H9 (cell line): ENCODE measurements at regions not wholly inside any gene's neighbourhood (a gene's known extent, or its start where the extent isn't known, plus 50 kb on each side); places are given as distances from the start of the nearest gene placed in this dataset.

ENCODE experiments used
- DNase-seq: peaks from one replicate; pipeline ENCODE4 v3.0.0-alpha.2; 2017
- H2AFZ ChIP-seq: one replicate; pipeline ENCODE4 v1.6.1; 2013; ENCODE audit warnings: mild to moderate bottlenecking, low read length, control low read depth, moderate library complexity
- H2AK5ac ChIP-seq: 2 replicates; pipeline ENCODE4 v1.6.1; 2013; ENCODE audit warnings: low read length, control low read depth, mixed read lengths; ENCODE audit not compliant: insufficient read length
- H2BK120ac ChIP-seq: one replicate; pipeline ENCODE4 v1.6.1; 2013; ENCODE audit warnings: low read depth, mild to moderate bottlenecking, low read length, control low read depth, inconsistent platforms; ENCODE audit not compliant: poor library complexity, severe bottlenecking
- H2BK12ac ChIP-seq: 2 replicates; pipeline ENCODE4 v1.6.1; 2013; ENCODE audit warnings: low read length, control low read depth, mixed read lengths, low read depth; ENCODE audit not compliant: insufficient read length
- H2BK15ac ChIP-seq: 2 replicates; pipeline ENCODE4 v1.6.1; 2013; ENCODE audit warnings: low read depth, low read length, control low read depth
- H2BK20ac ChIP-seq: one replicate; pipeline ENCODE4 v1.6.1; 2013; ENCODE audit warnings: low read depth, mild to moderate bottlenecking, low read length, control low read depth, inconsistent platforms; ENCODE audit not compliant: poor library complexity, severe bottlenecking
- H2BK5ac ChIP-seq: 2 replicates; pipeline ENCODE4 v1.6.1; 2013; ENCODE audit warnings: low read length, control low read depth, mixed read lengths; ENCODE audit not compliant: insufficient read length
- H3K14ac ChIP-seq: 2 replicates; pipeline ENCODE4 v1.6.1; 2013; ENCODE audit warnings: low read length, control low read depth; ENCODE audit not compliant: insufficient read depth
- H3K18ac ChIP-seq: 2 replicates; pipeline ENCODE4 v1.6.1; 2013; ENCODE audit warnings: low read depth, mild to moderate bottlenecking, mixed read lengths, low read length, control low read depth; ENCODE audit not compliant: insufficient read length
- H3K23ac ChIP-seq: 2 replicates; pipeline ENCODE4 v1.6.1; 2013; ENCODE audit warnings: low read length, control low read depth, mixed read lengths, low read depth; ENCODE audit not compliant: insufficient read length
- H3K23me2 ChIP-seq: 2 replicates; pipeline ENCODE4 v1.6.1; 2013; ENCODE audit warnings: low read depth, mild to moderate bottlenecking, mixed read lengths, low read length, control low read depth; ENCODE audit not compliant: insufficient read length, poor library complexity, severe bottlenecking
- H3K27ac ChIP-seq: 2 replicates; pipeline ENCODE4 v1.5.1; 2013; ENCODE audit warnings: low read length, control low read depth, mixed read lengths, low read depth; ENCODE audit not compliant: insufficient read length
- H3K27me3 ChIP-seq: 2 replicates; pipeline ENCODE4 v1.6.1; 2013; ENCODE audit warnings: low read length, control low read depth, inconsistent platforms; ENCODE audit not compliant: insufficient read depth
- H3K4ac ChIP-seq: 2 replicates; pipeline ENCODE4 v1.6.1; 2013; ENCODE audit warnings: low read depth, mild to moderate bottlenecking, control low read depth, inconsistent platforms, low read length, moderate library complexity
- H3K4me1 ChIP-seq: 2 replicates; pipeline ENCODE4 v1.6.1; 2013; ENCODE audit warnings: low read length, control low read depth, inconsistent platforms; ENCODE audit not compliant: insufficient read depth
- H3K4me2 ChIP-seq: 2 replicates; pipeline ENCODE4 v1.6.1; 2013; ENCODE audit warnings: low read length, control low read depth, mixed read lengths; ENCODE audit not compliant: insufficient read length, insufficient read depth
- H3K56ac ChIP-seq: 2 replicates; pipeline ENCODE4 v1.6.1; 2013; ENCODE audit warnings: low read depth, mild to moderate bottlenecking, mixed read lengths, low read length, control low read depth; ENCODE audit not compliant: insufficient read length
- H3K79me1 ChIP-seq: 2 replicates; pipeline ENCODE4 v1.6.1; 2013; ENCODE audit warnings: low read depth, mild to moderate bottlenecking, moderate library complexity, low read length, control low read depth, inconsistent platforms; ENCODE audit not compliant: insufficient read depth, poor library complexity, severe bottlenecking
- H3K79me2 ChIP-seq: 2 replicates; pipeline ENCODE4 v1.6.1; 2013; ENCODE audit warnings: low read length, control low read depth, inconsistent platforms; ENCODE audit not compliant: insufficient read depth
- H3K9ac ChIP-seq: 2 replicates; pipeline ENCODE4 v1.6.1; 2013; ENCODE audit warnings: low read length, control low read depth, mixed read lengths; ENCODE audit not compliant: insufficient read length; ENCODE audit errors: extremely low read depth
- H3K9me3 ChIP-seq: one replicate; pipeline ENCODE4 v1.6.1; 2013; ENCODE audit warnings: low read depth, low read length, inconsistent platforms; ENCODE audit not compliant: control insufficient read depth
- H3T11ph ChIP-seq: one replicate; pipeline ENCODE4 v1.6.1; 2013; ENCODE audit warnings: mild to moderate bottlenecking, low read length, control low read depth, inconsistent platforms
- H4K20me1 ChIP-seq: one replicate; pipeline ENCODE4 v1.6.1; 2013; ENCODE audit not compliant: control insufficient read depth, insufficient read length, insufficient read depth
- H4K5ac ChIP-seq: 2 replicates; pipeline ENCODE4 v1.6.1; 2013; ENCODE audit warnings: low read depth, mild to moderate bottlenecking, mixed read lengths, low read length, control low read depth; ENCODE audit not compliant: insufficient read length
- H4K8ac ChIP-seq: replicated peaks from 2 replicates; pipeline ENCODE4 v1.6.1; 2013; ENCODE audit warnings: low read length, control low read depth, mixed read lengths, low read depth; ENCODE audit not compliant: insufficient read length
- H4K91ac ChIP-seq: 2 replicates; pipeline ENCODE4 v1.6.1; 2013; ENCODE audit warnings: low read depth, mild to moderate bottlenecking, moderate library complexity, mixed read lengths, low read length, control low read depth; ENCODE audit not compliant: insufficient read length
- H3K27ac Mint-ChIP-seq, 3 experiments: 2 replicates in 2 of 3; 3 replicates in 1 of 3; pipeline ENCODE4 v1.8.0; 2020 to 2021; ENCODE audit warnings: mixed read lengths in 3 of 3, mild to moderate bottlenecking in 1 of 3, moderate library complexity in 1 of 3
- H3K27me3 Mint-ChIP-seq: 2 replicates; pipeline ENCODE4 v1.8.0; 2021; ENCODE audit warnings: low read depth, mild to moderate bottlenecking, moderate library complexity, mixed read lengths
- H3K36me3 Mint-ChIP-seq, 3 experiments: 2 replicates in 2 of 3; 3 replicates in 1 of 3; pipeline ENCODE4 v1.8.0; 2020 to 2021; ENCODE audit warnings: low read depth in 3 of 3, mixed read lengths in 3 of 3; ENCODE audit not compliant: insufficient read depth in 1 of 3
- H3K4me1 Mint-ChIP-seq, 2 experiments: 2 replicates each; pipeline ENCODE4 v1.8.0; 2020; ENCODE audit warnings: mixed read lengths in 2 of 2
- H3K4me3 Mint-ChIP-seq, 2 experiments: 2 replicates in 1 of 2; 3 replicates in 1 of 2; pipeline ENCODE4 v1.8.0; 2020 to 2021; ENCODE audit warnings: mild to moderate bottlenecking in 2 of 2, mixed read lengths in 2 of 2, moderate library complexity in 1 of 2
- H3K9me3 Mint-ChIP-seq, 2 experiments: 2 replicates in 1 of 2; 3 replicates in 1 of 2; pipeline ENCODE4 v1.8.0; 2020; ENCODE audit warnings: mild to moderate bottlenecking in 2 of 2, mixed read lengths in 2 of 2, moderate library complexity in 1 of 2
- WGBS: extraction: QIAGEN DNeasy Blood & Tissue Kit; methylation state at CpG from one replicate; pipeline ENCODE4 v1.1.7; 2013; ENCODE audit warnings: missing lambda C conversion rate, low lambda C conversion rate, mixed read lengths; ENCODE audit not compliant: insufficient read length; ENCODE audit errors: extremely low coverage; 5-methylcytosine and 5-hydroxymethylcytosine counted together
- TF ChIP-seq, protein P1 (sequence below): fragments of 200-600 bp; sonication (generic); conservative IDR thresholded peaks from 3 replicates; pipeline ENCODE4 v1.8.0; 2021; ENCODE audit warnings: antibody characterized with exemption, mild to moderate bottlenecking

DNA sequence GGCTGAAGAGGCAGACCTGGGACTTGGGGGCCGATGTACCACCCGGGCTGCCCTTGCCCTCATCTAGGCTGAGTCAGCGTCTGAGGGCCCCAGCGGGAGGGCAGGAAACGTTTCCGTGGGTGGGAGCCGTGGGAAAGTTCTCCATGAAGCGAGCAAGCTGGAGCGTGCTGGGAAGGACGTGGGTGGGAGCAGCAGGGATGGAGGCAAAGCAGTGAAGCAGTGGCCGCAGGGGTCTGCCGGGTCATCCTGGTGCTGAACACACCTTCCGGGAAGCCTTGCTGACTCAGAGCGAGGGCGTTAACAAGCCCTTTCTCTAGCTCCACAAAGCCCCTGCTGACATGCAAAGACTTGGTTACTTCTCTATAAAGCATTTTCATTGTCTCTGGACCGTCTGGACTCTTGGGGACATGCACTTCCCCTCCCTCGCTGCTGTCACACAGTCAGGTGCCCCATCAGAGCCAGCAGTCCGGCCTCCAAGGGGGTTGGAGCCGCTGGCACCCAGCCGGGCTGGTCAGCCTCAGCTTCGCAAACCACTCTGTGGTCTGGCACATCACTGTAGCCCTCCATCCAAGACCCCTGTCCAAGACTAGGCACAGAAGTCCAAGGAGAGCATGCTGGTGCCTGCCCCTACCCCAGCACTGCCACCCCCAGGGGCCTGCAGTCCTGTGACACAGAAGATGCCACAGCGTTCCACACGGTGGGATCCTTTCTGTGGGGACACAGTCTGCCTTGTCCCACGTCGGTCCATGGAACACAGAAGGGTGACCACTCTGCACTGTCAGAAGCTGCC is 115.1 kb upstream of the GPC1 start:
- no peak overlapping the region for H4K8ac ChIP-seq
- Mint-ChIP-seq H3K9me3 (no peaks in the 10 kb centered on the region; a peak in 1 of 5 replicates), H3K4me1 (peaks cover 7 to 14% of the 10 kb centered on the region in 2 experiments), H3K27me3 (peaks cover 12% of the 10 kb centered on the region), H3K36me3 (no peaks in the 10 kb centered on the region), H3K27ac (peak overlapping the region in 1 of 3 experiments; percentile 90; a peak in 1 of 7 replicates), H3K4me3 (no peak overlapping the region)
- no peak overlapping the region for H2BK12ac ChIP-seq
- H3K9me3 ChIP-seq, result no peaks in the 10 kb centered on the region
- TF ChIP-seq, protein P1, sequence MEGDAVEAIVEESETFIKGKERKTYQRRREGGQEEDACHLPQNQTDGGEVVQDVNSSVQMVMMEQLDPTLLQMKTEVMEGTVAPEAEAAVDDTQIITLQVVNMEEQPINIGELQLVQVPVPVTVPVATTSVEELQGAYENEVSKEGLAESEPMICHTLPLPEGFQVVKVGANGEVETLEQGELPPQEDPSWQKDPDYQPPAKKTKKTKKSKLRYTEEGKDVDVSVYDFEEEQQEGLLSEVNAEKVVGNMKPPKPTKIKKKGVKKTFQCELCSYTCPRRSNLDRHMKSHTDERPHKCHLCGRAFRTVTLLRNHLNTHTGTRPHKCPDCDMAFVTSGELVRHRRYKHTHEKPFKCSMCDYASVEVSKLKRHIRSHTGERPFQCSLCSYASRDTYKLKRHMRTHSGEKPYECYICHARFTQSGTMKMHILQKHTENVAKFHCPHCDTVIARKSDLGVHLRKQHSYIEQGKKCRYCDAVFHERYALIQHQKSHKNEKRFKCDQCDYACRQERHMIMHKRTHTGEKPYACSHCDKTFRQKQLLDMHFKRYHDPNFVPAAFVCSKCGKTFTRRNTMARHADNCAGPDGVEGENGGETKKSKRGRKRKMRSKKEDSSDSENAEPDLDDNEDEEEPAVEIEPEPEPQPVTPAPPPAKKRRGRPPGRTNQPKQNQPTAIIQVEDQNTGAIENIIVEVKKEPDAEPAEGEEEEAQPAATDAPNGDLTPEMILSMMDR, result no peak
- no peak overlapping the region for H3K23ac ChIP-seq
- H3K23me2 ChIP-seq, result no peaks in the 10 kb centered on the region
- no peak overlapping the region for H3K27ac ChIP-seq
- no peaks in the 10 kb centered on the region for H3K4me1 ChIP-seq
- no CpG with 5 or more reads among the region's 25 CpGs for WGBS
- H4K5ac ChIP-seq, result no peak overlapping the region
- no peak overlapping the region for H3K4ac ChIP-seq
- no peak overlapping the region for H2AFZ ChIP-seq
- H3K9ac ChIP-seq, result no peak overlapping the region
- no peak overlapping the region for H3K4me2 ChIP-seq
- no peak overlapping the region for H2BK15ac ChIP-seq
- no peak overlapping the region for H2BK120ac ChIP-seq
- no peaks in the 10 kb centered on the region for H3K27me3 ChIP-seq
- H2AK5ac ChIP-seq, result no peak overlapping the region
- no peak overlapping the region for H3K18ac ChIP-seq
- no peak overlapping the region for H4K91ac ChIP-seq
- no peaks in the 10 kb centered on the region for H3K79me1 ChIP-seq
- no peaks in the 10 kb centered on the region for H4K20me1 ChIP-seq
- H2BK20ac ChIP-seq, result no peak overlapping the region
- peak overlapping the region; percentile 44; the same call in 1 of the 2 replicates for H3K14ac ChIP-seq
- no peak for DNase-seq
- no peak overlapping the region for H3T11ph ChIP-seq
- no peak overlapping the region for H2BK5ac ChIP-seq
- H3K79me2 ChIP-seq, result no peaks in the 10 kb centered on the region
- H3K56ac ChIP-seq, result no peak overlapping the region
